ENCODE measurements at regions not wholly inside any gene's neighbourhood (a gene's known extent, or its start where the extent isn't known, plus 50 kb on each side); places are given as distances from the start of the nearest gene placed in this dataset.

GRCh38 chr20:53752971-53753879, 159.6 kb upstream of the ZNF217 start:
- no peak for TF ChIP-seq FOXM1 (IDR thresholded peaks at IDR 0.05; ENCODE audit: borderline replicate concordance)
- no peak for TF ChIP-seq L3MBTL2 (conservative IDR thresholded peaks at IDR 0.05)
- no peak for TF ChIP-seq TARDBP (IDR thresholded peaks at IDR 0.05)
- no peak for TF ChIP-seq SP1 (IDR thresholded peaks at IDR 0.05)
- TF ChIP-seq FOXK2 (IDR thresholded peaks at IDR 0.05), result no peak
- no peak for TF ChIP-seq FOXA1 (IDR thresholded peaks at IDR 0.05)
- no peak for TF ChIP-seq PKNOX1 (IDR thresholded peaks at IDR 0.05)
- no peak for TF ChIP-seq BHLHE40 (IDR thresholded peaks at IDR 0.05; ENCODE audit: borderline replicate concordance)
- TF ChIP-seq ARNT (IDR thresholded peaks at IDR 0.05), result no peak
- no peak for TF ChIP-seq ELF4 (IDR thresholded peaks at IDR 0.05)
- no peak for TF ChIP-seq HDGF (IDR thresholded peaks at IDR 0.05; ENCODE audit: borderline replicate concordance)
- TF ChIP-seq NFRKB (IDR thresholded peaks at IDR 0.05), result no peak
